ENCODE measurements at regions not wholly inside any gene's neighbourhood (a gene's known extent, or its start where the extent isn't known, plus 50 kb on each side); places are given as distances from the start of the nearest gene placed in this dataset.

DNA sequence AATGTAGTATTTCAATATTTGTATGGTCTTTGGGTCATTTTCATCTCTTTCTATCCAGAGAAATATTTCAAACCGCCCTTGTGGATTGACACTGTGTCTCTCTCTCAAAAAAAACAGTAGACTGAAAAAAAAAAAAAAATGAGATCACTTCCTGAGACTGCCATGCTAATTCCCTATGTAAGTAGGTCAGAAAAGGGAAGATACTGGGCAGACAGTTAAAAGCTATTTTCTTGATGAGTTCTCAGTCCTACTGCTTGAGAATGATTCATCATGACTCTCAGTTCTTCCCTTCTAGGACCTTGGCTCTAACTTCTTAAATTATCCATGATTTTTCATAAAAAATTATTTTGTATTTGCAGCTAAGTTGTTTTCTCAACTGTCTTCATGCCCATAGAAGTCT, 672.3 kb upstream of the REG3G start:
- Histone ChIP-seq H3K27ac (no peak overlapping the region), H3K4me3 (no peak overlapping the region)
- no peak for TF ChIP-seq CTCF (IDR thresholded peaks at IDR 0.05)
- DNase-seq (ENCODE audit: low spot score) = no peak

DNA sequence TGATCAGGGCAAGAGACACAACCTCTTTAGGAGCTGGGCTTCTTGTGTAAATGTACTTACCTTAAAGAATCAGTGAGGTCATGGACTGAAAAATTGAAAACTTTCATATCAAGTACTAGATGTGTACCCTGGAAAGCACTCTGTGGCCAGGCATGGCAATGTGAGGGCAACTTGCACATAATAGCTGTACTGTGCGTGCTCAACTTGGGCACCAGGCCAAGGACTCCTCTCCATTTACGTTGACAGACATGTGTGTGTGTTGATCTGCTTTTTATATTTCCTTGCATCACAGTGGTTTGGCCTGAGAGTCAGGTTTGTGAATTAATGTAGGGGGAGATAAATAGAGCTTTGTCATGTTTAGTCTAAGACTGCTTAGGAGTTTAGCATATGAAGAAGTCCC, 669.5 kb upstream of the REG3G start:
- DNase-seq (ENCODE audit: low spot score) = no peak
- no peak overlapping the region for H3K4me3 ChIP-seq
- no peak for TF ChIP-seq CTCF (IDR thresholded peaks at IDR 0.05)
- no peak overlapping the region for H3K27ac ChIP-seq

DNA sequence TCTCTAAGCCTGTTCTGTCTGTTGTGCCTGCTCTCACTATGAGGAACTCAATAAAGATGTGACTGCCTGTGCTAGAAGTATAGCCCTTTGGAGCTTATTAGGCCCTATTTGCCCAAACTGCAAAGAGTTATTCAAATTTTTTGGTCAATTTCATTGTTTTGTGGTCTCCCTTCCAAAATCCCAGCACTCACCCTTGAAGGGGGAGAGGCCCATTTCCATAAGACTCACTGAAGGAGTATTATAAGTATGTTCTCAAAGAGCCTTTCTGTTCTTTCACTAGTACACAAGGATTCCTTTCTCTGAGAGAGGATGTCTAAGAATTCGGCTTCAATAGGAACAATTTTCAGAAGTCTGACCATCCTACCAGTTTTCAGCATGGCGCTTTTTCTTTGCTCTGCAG, 641.9 kb upstream of the REG3G start:
- no peak for TF ChIP-seq CTCF (IDR thresholded peaks at IDR 0.05)

GRCh38 chr2:78397198-78397597, 628.3 kb upstream of the REG3G start:
- TF ChIP-seq CTCF (IDR thresholded peaks at IDR 0.05) = no peak
- H3K27ac ChIP-seq = no peak overlapping the region
- DNase-seq (ENCODE audit: low spot score) = no peak
- H3K4me3 ChIP-seq = no peak overlapping the region

More for the DNA sequence above, 641.9 kb upstream of the REG3G start:
- Histone ChIP-seq H3K4me3 (no peak overlapping the region), H3K27ac (no peak overlapping the region)
- no peak for DNase-seq (ENCODE audit: low spot score)

GRCh38 chr2:78407960-78408794, 617.3 kb upstream of the REG3G start:
- TF ChIP-seq CTCF (IDR thresholded peaks at IDR 0.05) = no peak
- DNase-seq (ENCODE audit: low spot score) = no peak
- H3K4me3 ChIP-seq = no peak overlapping the region
- H3K27ac ChIP-seq = no peak overlapping the region

DNA sequence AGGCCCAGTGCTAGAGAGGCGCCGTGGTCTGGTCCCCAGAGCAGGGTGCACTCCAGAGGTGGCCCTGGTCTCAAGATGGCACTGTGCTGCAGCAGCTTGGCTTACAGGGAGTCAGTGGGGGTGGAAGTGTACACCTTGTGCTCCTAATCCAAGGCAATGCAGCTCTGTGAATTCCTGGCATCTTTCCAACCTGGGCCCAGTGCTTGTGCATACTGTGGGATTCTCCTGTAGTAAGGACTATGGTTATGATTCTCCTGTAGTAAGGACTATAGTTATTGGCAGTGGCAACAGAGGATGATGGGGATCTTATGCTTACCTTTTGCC, 616.7 kb upstream of the REG3G start:
- DNase-seq (ENCODE audit: low spot score) = no peak
- H3K27ac ChIP-seq = no peak overlapping the region
- no peak for TF ChIP-seq CTCF (IDR thresholded peaks at IDR 0.05)
- no peak overlapping the region for H3K4me3 ChIP-seq

DNA sequence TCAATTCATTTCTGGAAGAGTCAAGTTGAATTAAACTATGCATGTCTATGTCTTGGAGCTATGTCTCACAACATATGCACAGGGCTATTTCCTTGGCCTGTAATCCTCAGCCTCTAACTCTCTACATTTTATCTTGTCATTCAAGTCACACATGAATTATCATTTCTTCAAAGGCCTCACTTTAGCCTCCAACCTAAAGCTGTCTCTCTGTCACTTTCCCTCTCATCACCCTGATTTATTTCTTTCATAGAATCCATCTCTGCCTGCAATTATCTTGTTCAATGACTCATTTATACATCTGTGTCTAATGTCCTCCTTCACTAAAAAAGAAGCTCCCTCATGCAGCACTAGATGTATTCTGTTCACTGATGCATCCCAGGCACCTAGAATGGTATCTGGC, 614.2 kb upstream of the REG3G start:
- no peak for TF ChIP-seq CTCF (IDR thresholded peaks at IDR 0.05)
- Histone ChIP-seq H3K27ac (no peak overlapping the region), H3K4me3 (no peak overlapping the region)
- no peak for DNase-seq (ENCODE audit: low spot score)

All from coronary artery (tissue), 2 donors.